Left cardiac atrium (tissue), 4 donors: ENCODE measurements at regions not wholly inside any gene's neighbourhood (a gene's known extent, or its start where the extent isn't known, plus 50 kb on each side); places are given as distances from the start of the nearest gene placed in this dataset.
A peak's percentile ranks its signal among the peaks of the same experiment; 100 is the strongest.

Experiments used
- ATAC-seq, 2 donors: fragments of 200-7000 bp; cut with Tn5 transposase; one replicate each; pipeline ENCODE4 v1.9.1; 2020; ENCODE audit warnings: mild to moderate bottlenecking in 2 of 2, moderate library complexity in 2 of 2
- DNase-seq: peaks from one replicate; pipeline ENCODE4 v3.0.0-alpha.2; 2020
- intact Hi-C, 2 donors: fragments of 100-400 bp; cut with DNase I; formaldehyde crosslinking; loops; one replicate each; pipeline versions ENCODE4 v1.14.1 to v1.15.1; 2022 to 2023
- donor health status: DM: no; HTN: yes; CAD: no.
- donor health status: DM: no; HTN: yes; CAD: no; lungs with severe emphysema.
- donor health status: DM: yes; HTN: yes; CAD: no.
- donor health status: Dilated cardiomyopathy.

DNA sequence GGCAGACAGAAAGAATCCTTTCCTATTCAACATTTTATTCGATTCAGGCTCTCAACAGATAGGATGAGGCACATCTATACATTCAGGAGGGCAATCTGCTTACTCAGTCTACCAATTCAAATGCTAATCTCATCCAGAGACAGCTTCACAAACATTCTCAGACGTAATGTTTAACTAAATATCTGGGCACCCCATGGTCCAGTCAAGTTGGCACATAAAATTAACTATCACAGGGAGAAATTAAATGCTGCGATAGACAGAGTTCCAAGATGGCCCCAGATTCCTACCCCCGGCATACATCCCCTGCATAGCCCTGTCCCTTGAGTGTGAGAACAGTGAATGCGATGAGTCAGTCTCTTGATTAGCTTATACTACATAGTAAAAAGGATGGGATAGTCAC is 184.3 kb downstream of the FGFR2 start:
- intact Hi-C loops, result no loop called here
- ATAC-seq, result no peak
- no peak for DNase-seq

DNA sequence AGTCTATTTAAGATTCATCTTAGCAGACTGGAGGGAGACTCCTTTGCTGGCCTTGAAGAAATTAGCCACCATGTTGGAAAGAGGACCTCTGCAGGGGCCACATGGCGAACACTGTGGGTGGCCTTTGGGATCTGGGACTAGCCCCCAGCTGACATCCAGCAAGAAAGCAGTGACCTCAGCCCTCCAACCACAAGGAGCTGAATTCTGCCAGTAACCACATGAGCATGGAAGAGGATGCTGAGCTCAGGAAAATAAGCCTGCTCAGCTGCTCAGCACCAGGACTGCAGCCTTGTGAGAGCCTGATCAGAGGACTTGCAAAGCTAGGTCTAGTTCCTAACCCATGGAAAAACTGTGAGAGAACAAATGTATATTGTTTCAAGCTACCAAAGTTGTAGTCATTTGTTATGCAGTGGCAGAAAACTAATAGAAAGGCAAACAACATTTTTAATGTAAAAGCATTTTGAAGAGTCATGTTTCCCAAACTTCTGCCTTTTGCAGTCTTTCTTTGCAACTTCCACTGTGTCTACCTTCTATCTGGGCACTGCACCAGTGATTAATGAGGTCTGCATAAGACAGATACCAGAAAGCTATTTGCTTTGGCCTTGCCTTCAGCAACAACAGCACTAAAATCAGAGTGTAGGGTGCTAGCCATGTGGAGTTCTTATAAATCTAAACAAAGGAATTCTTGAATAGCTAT is 183.7 kb downstream of the FGFR2 start:
- ATAC-seq (no peak), DNase-seq (no peak)
- intact Hi-C loops, result no loop called here

GRCh38 chr10:121415063-121415399 is 183.2 kb downstream of the FGFR2 start:
- intact Hi-C loops, result no loop called here
- ATAC-seq (no peak), DNase-seq (no peak)

DNA sequence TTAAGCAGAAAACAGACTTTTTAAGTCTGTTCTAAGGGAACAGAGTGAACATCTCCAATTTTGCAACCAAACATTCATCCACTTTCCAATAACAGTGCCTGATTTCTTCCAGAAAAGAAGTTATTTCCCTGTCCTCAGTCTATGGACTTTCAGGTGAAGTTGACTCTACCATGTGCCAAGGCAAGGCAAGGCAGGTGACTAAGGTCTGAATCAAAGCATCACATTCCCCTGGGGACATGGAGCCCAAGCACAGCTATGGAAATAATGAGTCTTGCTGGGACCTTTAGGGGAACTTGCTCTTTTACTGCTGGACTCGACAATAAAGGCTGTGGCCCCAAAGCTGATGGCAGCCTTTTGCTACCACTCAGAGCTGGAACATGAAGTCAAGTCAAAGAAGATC is 182.2 kb downstream of the FGFR2 start:
- ATAC-seq, result no peak
- DNase-seq, result no peak
- intact Hi-C loops, result no loop called here

- intact Hi-C loops, result no loop called here
- ATAC-seq (no peak), DNase-seq (no peak)
Measured at GRCh38 chr10:121417298-121417697, 180.9 kb downstream of the FGFR2 start.

- ATAC-seq (peak in 1 of 2 donors; percentile 56), DNase-seq (no peak)
- intact Hi-C loops, result no loop called here
Measured at GRCh38 chr10:121418126-121418777, 180.0 kb downstream of the FGFR2 start.

DNA sequence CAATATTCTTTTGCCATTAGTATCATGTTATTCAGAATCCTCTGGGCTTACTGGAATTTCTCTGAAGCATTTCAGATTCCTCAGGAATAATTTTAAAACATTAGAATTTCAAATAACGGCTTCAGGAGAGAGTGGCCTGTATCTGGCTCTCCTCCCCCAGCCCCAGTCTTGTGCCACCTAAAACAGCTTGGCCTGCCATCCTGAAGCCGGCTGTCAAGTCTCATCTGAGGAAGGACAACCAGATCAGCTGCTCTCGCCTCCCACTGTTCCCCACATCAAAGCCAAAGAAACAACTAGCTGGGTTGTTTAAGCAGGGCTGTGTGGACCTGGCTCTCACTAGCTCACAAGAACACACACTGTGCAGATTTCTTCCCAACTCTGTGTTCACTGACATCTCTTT is 178.2 kb downstream of the FGFR2 start:
- DNase-seq, result no peak
- no peak for ATAC-seq
- intact Hi-C loops, result no loop called here

DNA sequence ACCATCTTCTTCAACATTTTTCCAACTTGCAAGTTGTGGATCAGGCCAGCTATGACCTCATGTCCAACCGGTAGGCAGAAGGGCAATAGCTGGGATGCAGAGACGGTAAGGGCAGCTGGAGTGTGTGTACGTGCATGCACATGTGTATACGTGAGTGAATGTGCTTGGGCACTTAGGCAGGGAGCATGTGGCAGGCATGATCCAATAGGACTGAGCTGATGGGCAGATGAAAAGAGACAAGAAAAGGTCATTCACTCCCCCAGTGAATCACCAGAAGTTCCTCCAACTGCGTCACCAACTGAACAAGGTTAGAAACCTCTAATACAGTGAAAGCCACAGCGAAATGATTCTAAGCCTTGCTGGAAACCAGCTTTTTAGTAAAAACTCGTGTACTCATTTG is 176.1 kb downstream of the FGFR2 start:
- DNase-seq (no peak), ATAC-seq (no peak)
- intact Hi-C loops, result no loop called here

GRCh38 chr10:121425623-121426022 is 172.6 kb downstream of the FGFR2 start:
- intact Hi-C loops, result no loop called here
- DNase-seq, result no peak
- ATAC-seq, result no peak

DNA sequence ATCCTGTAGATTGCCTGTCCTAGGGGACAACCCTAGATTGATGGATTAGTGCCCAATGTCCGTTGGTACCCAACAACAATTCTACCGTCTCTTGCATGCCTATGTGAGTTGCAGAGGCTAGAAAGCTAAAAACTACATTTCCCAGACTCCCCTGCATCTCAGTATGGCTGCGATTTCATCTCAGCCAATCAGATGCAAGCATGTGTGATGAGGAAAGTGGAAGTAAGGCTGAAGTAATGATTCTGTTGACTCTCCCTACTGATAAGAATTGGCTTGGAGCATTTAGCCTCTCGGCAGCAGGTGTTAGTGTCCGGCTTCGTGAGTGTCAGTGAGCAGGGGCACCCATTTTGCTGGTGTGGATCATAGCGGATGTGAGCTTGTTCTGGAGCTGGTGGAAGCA is 171.9 kb downstream of the FGFR2 start:
- DNase-seq (no peak), ATAC-seq (no peak)
- intact Hi-C loops, result no loop called here
